ENCODE measurements at regions not wholly inside any gene's neighbourhood (a gene's known extent, or its start where the extent isn't known, plus 50 kb on each side); places are given as distances from the start of the nearest gene placed in this dataset.

DNA sequence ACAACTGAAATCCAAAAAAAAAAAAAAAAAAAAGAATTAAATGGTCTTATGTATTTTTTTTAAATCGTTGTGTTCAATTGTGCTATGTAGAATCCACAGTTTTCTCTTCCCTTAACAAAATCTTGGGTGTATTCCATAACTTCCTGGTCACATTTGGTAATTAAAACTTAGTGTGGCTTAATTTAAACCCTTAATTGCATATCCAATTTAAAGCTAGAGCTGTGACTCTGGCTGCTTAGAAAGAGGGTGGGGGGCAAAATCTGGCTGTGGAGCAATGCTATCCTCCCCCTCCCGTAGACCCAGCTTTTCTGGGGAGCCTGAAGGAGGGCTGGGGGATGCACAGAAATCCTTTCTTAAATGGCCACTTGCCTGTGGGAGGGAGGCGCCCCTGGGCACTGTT, 695.1 kb downstream of the INHBA start:
- no peak for TF ChIP-seq POLR2AphosphoS5 (IDR thresholded peaks at IDR 0.05)
- TF ChIP-seq, protein P1, sequence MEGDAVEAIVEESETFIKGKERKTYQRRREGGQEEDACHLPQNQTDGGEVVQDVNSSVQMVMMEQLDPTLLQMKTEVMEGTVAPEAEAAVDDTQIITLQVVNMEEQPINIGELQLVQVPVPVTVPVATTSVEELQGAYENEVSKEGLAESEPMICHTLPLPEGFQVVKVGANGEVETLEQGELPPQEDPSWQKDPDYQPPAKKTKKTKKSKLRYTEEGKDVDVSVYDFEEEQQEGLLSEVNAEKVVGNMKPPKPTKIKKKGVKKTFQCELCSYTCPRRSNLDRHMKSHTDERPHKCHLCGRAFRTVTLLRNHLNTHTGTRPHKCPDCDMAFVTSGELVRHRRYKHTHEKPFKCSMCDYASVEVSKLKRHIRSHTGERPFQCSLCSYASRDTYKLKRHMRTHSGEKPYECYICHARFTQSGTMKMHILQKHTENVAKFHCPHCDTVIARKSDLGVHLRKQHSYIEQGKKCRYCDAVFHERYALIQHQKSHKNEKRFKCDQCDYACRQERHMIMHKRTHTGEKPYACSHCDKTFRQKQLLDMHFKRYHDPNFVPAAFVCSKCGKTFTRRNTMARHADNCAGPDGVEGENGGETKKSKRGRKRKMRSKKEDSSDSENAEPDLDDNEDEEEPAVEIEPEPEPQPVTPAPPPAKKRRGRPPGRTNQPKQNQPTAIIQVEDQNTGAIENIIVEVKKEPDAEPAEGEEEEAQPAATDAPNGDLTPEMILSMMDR (IDR thresholded peaks at IDR 0.05): no peak
- TF ChIP-seq EP300 (IDR thresholded peaks at IDR 0.05): no peak
- TF ChIP-seq POLR2A (IDR thresholded peaks at IDR 0.05): no peak

All from sigmoid colon (tissue), 4 donors.